ENCODE measurements at regions not wholly inside any gene's neighbourhood (a gene's known extent, or its start where the extent isn't known, plus 50 kb on each side); places are given as distances from the start of the nearest gene placed in this dataset.

GRCh38 chr5:40191150-40191549 is 488.6 kb upstream of the PTGER4 start:
- H3K4me3 ChIP-seq (ENCODE audit: low read length) = no peak overlapping the region
- H3K27me3 ChIP-seq (ENCODE audit: insufficient read depth, low read length) = no peaks in the 10 kb centered on the region
- no peaks in the 10 kb centered on the region for H3K9me3 ChIP-seq (ENCODE audit: low read length)
- no peak overlapping the region for H2AFZ ChIP-seq (ENCODE audit: low read depth, low read length)
- H3K4me1 ChIP-seq (ENCODE audit: insufficient read depth, low read length) = no peaks in the 10 kb centered on the region
- H3K36me3 ChIP-seq (ENCODE audit: insufficient read depth, low read length) = no peaks in the 10 kb centered on the region

- Histone ChIP-seq H3K27me3 (ENCODE audit: insufficient read depth, low read length) (no peaks in the 10 kb centered on the region), H3K9me3 (ENCODE audit: low read length) (no peaks in the 10 kb centered on the region), H3K4me3 (ENCODE audit: low read length) (no peak overlapping the region), H3K4me1 (ENCODE audit: insufficient read depth, low read length) (no peaks in the 10 kb centered on the region), H3K36me3 (ENCODE audit: insufficient read depth, low read length) (no peaks in the 10 kb centered on the region), H2AFZ (ENCODE audit: low read depth, low read length) (no peak overlapping the region)
Measured at GRCh38 chr5:40172721-40173120, 507.0 kb upstream of the PTGER4 start.

GRCh38 chr5:40171971-40172370 is 507.7 kb upstream of the PTGER4 start:
- Histone ChIP-seq H3K4me3 (ENCODE audit: low read length) (no peak overlapping the region), H3K4me1 (ENCODE audit: insufficient read depth, low read length) (no peaks in the 10 kb centered on the region), H2AFZ (ENCODE audit: low read depth, low read length) (no peak overlapping the region)

GRCh38 chr5:40167283-40167682 is 512.4 kb upstream of the PTGER4 start:
- H3K4me1 ChIP-seq (ENCODE audit: insufficient read depth, low read length) = no peaks in the 10 kb centered on the region
- H3K27me3 ChIP-seq (ENCODE audit: insufficient read depth, low read length) = no peaks in the 10 kb centered on the region
- no peaks in the 10 kb centered on the region for H3K36me3 ChIP-seq (ENCODE audit: insufficient read depth, low read length)
- no peaks in the 10 kb centered on the region for H3K9me3 ChIP-seq (ENCODE audit: low read length)
- H3K4me3 ChIP-seq (ENCODE audit: low read length) = no peak overlapping the region
- no peak overlapping the region for H2AFZ ChIP-seq (ENCODE audit: low read depth, low read length)

More at GRCh38 chr5:40171971-40172370, 507.7 kb upstream of the PTGER4 start:
- Histone ChIP-seq H3K36me3 (ENCODE audit: insufficient read depth, low read length) (no peaks in the 10 kb centered on the region), H3K9me3 (ENCODE audit: low read length) (no peaks in the 10 kb centered on the region), H3K27me3 (ENCODE audit: insufficient read depth, low read length) (no peaks in the 10 kb centered on the region)

- Histone ChIP-seq H3K36me3 (ENCODE audit: insufficient read depth, low read length) (no peaks in the 10 kb centered on the region), H2AFZ (ENCODE audit: low read depth, low read length) (no peak overlapping the region)
Measured at GRCh38 chr5:40166802-40167201, 512.9 kb upstream of the PTGER4 start.

GRCh38 chr5:40165789-40166728 is 513.7 kb upstream of the PTGER4 start:
- Histone ChIP-seq H3K27me3 (ENCODE audit: insufficient read depth, low read length) (no peaks in the 10 kb centered on the region), H3K36me3 (ENCODE audit: insufficient read depth, low read length) (no peaks in the 10 kb centered on the region), H3K4me1 (ENCODE audit: insufficient read depth, low read length) (no peaks in the 10 kb centered on the region), H3K9me3 (ENCODE audit: low read length) (no peaks in the 10 kb centered on the region), H3K4me3 (ENCODE audit: low read length) (no peak overlapping the region), H2AFZ (ENCODE audit: low read depth, low read length) (no peak overlapping the region)

More at GRCh38 chr5:40166802-40167201, 512.9 kb upstream of the PTGER4 start:
- Histone ChIP-seq H3K27me3 (ENCODE audit: insufficient read depth, low read length) (no peaks in the 10 kb centered on the region), H3K4me3 (ENCODE audit: low read length) (no peak overlapping the region), H3K4me1 (ENCODE audit: insufficient read depth, low read length) (no peaks in the 10 kb centered on the region), H3K9me3 (ENCODE audit: low read length) (no peaks in the 10 kb centered on the region)

GRCh38 chr5:40165106-40165788 is 514.5 kb upstream of the PTGER4 start:
- Histone ChIP-seq H2AFZ (ENCODE audit: low read depth, low read length) (no peak overlapping the region), H3K27me3 (ENCODE audit: insufficient read depth, low read length) (no peaks in the 10 kb centered on the region), H3K36me3 (ENCODE audit: insufficient read depth, low read length) (no peaks in the 10 kb centered on the region), H3K4me1 (ENCODE audit: insufficient read depth, low read length) (no peaks in the 10 kb centered on the region), H3K9me3 (ENCODE audit: low read length) (no peaks in the 10 kb centered on the region), H3K4me3 (ENCODE audit: low read length) (no peak overlapping the region)

GRCh38 chr5:40160435-40160834 is 519.3 kb upstream of the PTGER4 start:
- no peaks in the 10 kb centered on the region for H3K9me3 ChIP-seq (ENCODE audit: low read length)
- H2AFZ ChIP-seq (ENCODE audit: low read depth, low read length) = no peak overlapping the region
- no peaks in the 10 kb centered on the region for H3K27me3 ChIP-seq (ENCODE audit: insufficient read depth, low read length)
- H3K36me3 ChIP-seq (ENCODE audit: insufficient read depth, low read length) = no peaks in the 10 kb centered on the region
- no peaks in the 10 kb centered on the region for H3K4me1 ChIP-seq (ENCODE audit: insufficient read depth, low read length)
- no peak overlapping the region for H3K4me3 ChIP-seq (ENCODE audit: low read length)

GRCh38 chr5:40154194-40154593 is 525.5 kb upstream of the PTGER4 start:
- H3K36me3 ChIP-seq (ENCODE audit: insufficient read depth, low read length) = no peaks in the 10 kb centered on the region
- no peak overlapping the region for H3K4me3 ChIP-seq (ENCODE audit: low read length)
- H3K9me3 ChIP-seq (ENCODE audit: low read length) = no peaks in the 10 kb centered on the region
- no peaks in the 10 kb centered on the region for H3K4me1 ChIP-seq (ENCODE audit: insufficient read depth, low read length)
- H2AFZ ChIP-seq (ENCODE audit: low read depth, low read length) = no peak overlapping the region
- no peaks in the 10 kb centered on the region for H3K27me3 ChIP-seq (ENCODE audit: insufficient read depth, low read length)

- Histone ChIP-seq H3K4me3 (ENCODE audit: low read length) (no peak overlapping the region), H2AFZ (ENCODE audit: low read depth, low read length) (no peak overlapping the region), H3K9me3 (ENCODE audit: low read length) (no peaks in the 10 kb centered on the region), H3K27me3 (ENCODE audit: insufficient read depth, low read length) (no peaks in the 10 kb centered on the region), H3K4me1 (ENCODE audit: insufficient read depth, low read length) (no peaks in the 10 kb centered on the region), H3K36me3 (ENCODE audit: insufficient read depth, low read length) (no peaks in the 10 kb centered on the region)
Measured at GRCh38 chr5:40150896-40151295, 528.8 kb upstream of the PTGER4 start.

- H2AFZ ChIP-seq (ENCODE audit: low read depth, low read length) = no peak overlapping the region
- no peaks in the 10 kb centered on the region for H3K27me3 ChIP-seq (ENCODE audit: insufficient read depth, low read length)
- H3K4me1 ChIP-seq (ENCODE audit: insufficient read depth, low read length) = no peaks in the 10 kb centered on the region
- no peaks in the 10 kb centered on the region for H3K9me3 ChIP-seq (ENCODE audit: low read length)
- no peaks in the 10 kb centered on the region for H3K36me3 ChIP-seq (ENCODE audit: insufficient read depth, low read length)
- H3K4me3 ChIP-seq (ENCODE audit: low read length) = no peak overlapping the region
Measured at GRCh38 chr5:40141896-40142295, 537.8 kb upstream of the PTGER4 start.

GRCh38 chr5:40141418-40141817 is 538.3 kb upstream of the PTGER4 start:
- Histone ChIP-seq H3K9me3 (ENCODE audit: low read length) (no peaks in the 10 kb centered on the region), H3K36me3 (ENCODE audit: insufficient read depth, low read length) (no peaks in the 10 kb centered on the region), H3K4me3 (ENCODE audit: low read length) (no peak overlapping the region), H3K4me1 (ENCODE audit: insufficient read depth, low read length) (no peaks in the 10 kb centered on the region), H2AFZ (ENCODE audit: low read depth, low read length) (no peak overlapping the region), H3K27me3 (ENCODE audit: insufficient read depth, low read length) (no peaks in the 10 kb centered on the region)

- H3K4me1 ChIP-seq (ENCODE audit: insufficient read depth, low read length) = no peaks in the 10 kb centered on the region
- no peaks in the 10 kb centered on the region for H3K27me3 ChIP-seq (ENCODE audit: insufficient read depth, low read length)
- no peak overlapping the region for H2AFZ ChIP-seq (ENCODE audit: low read depth, low read length)
- no peaks in the 10 kb centered on the region for H3K9me3 ChIP-seq (ENCODE audit: low read length)
- H3K36me3 ChIP-seq (ENCODE audit: insufficient read depth, low read length) = no peaks in the 10 kb centered on the region
- H3K4me3 ChIP-seq (ENCODE audit: low read length) = no peak overlapping the region
Measured at GRCh38 chr5:40137223-40137622, 542.5 kb upstream of the PTGER4 start.
